ENCODE measurements at regions not wholly inside any gene's neighbourhood (a gene's known extent, or its start where the extent isn't known, plus 50 kb on each side); places are given as distances from the start of the nearest gene placed in this dataset.

DNA sequence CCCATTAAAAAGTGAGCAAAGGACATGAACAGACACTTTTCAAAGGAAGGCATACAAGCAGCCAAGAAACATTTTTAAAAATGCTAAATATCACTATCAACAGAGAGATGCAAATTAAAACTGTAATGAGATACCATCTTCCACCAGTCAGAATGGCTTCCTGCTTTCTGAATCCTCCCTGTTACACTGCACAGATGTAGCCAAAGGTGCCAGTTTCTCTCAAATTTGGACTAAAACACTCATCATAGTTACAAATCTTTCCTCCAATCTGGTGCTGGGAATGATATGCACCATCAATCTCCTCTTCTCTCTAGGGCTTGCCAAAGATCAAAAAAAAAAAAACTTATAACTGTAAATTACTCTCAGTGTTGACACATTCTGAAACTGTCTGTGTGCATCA is 311.8 kb upstream of the CLEC14A start:
- no peak for ATAC-seq
- no peak overlapping the region for H3K27ac ChIP-seq (ENCODE audit: extremely low read length, insufficient read depth, low read length)

More for the DNA sequence above, 311.8 kb upstream of the CLEC14A start:
- H3K9ac ChIP-seq (ENCODE audit: insufficient read depth, low read depth, low read length): no peak overlapping the region
- H4K20me1 ChIP-seq (ENCODE audit: insufficient read depth, low read length): no peaks in the 10 kb centered on the region
- H3K36me3 ChIP-seq (replicated peaks in 1 of 2; ENCODE audit: control insufficient read depth in 1 of 2, insufficient read depth in 2 of 2, low read length in 2 of 2): no peaks in the 10 kb centered on the region
- no peak for TF ChIP-seq SIN3A (IDR thresholded peaks at IDR 0.05; ENCODE audit: borderline replicate concordance, low read depth, low read length)
- no peak for TF ChIP-seq ZNF24 (IDR thresholded peaks at IDR 0.05)
- no peak for TF ChIP-seq XRCC5 (optimal IDR thresholded peaks at IDR 0.05; ENCODE audit: low read length)
- no peak for TF ChIP-seq ZNF709 (CRISPR knock-in tag; IDR thresholded peaks at IDR 0.05)
- no peak for TF ChIP-seq SAP130 (CRISPR knock-in tag; IDR thresholded peaks at IDR 0.05; ENCODE audit: low read depth)
- no peak for TF ChIP-seq ZNF33A (CRISPR knock-in tag; IDR thresholded peaks at IDR 0.05; ENCODE audit: borderline replicate concordance)
- TF ChIP-seq ZNF235 (CRISPR knock-in tag; IDR thresholded peaks at IDR 0.05; ENCODE audit: borderline replicate concordance): no peak
- no peak for TF ChIP-seq NR2F1 (CRISPR knock-in tag; IDR thresholded peaks at IDR 0.05)
- no peak for TF ChIP-seq YEATS2 (CRISPR knock-in tag; IDR thresholded peaks at IDR 0.05; ENCODE audit: borderline replicate concordance)
- no peak for TF ChIP-seq GATAD1 (CRISPR knock-in tag; IDR thresholded peaks at IDR 0.05)
- TF ChIP-seq SNAPC2 (CRISPR knock-in tag; IDR thresholded peaks at IDR 0.05): no peak
- TF ChIP-seq, protein P1, sequence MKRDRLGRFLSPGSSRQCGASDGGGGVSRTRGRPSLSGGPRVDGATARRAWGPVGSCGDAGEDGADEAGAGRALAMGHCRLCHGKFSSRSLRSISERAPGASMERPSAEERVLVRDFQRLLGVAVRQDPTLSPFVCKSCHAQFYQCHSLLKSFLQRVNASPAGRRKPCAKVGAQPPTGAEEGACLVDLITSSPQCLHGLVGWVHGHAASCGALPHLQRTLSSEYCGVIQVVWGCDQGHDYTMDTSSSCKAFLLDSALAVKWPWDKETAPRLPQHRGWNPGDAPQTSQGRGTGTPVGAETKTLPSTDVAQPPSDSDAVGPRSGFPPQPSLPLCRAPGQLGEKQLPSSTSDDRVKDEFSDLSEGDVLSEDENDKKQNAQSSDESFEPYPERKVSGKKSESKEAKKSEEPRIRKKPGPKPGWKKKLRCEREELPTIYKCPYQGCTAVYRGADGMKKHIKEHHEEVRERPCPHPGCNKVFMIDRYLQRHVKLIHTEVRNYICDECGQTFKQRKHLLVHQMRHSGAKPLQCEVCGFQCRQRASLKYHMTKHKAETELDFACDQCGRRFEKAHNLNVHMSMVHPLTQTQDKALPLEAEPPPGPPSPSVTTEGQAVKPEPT (CRISPR knock-in tag; IDR thresholded peaks at IDR 0.05; ENCODE audit: low read depth): no peak
- TF ChIP-seq, protein P2, sequence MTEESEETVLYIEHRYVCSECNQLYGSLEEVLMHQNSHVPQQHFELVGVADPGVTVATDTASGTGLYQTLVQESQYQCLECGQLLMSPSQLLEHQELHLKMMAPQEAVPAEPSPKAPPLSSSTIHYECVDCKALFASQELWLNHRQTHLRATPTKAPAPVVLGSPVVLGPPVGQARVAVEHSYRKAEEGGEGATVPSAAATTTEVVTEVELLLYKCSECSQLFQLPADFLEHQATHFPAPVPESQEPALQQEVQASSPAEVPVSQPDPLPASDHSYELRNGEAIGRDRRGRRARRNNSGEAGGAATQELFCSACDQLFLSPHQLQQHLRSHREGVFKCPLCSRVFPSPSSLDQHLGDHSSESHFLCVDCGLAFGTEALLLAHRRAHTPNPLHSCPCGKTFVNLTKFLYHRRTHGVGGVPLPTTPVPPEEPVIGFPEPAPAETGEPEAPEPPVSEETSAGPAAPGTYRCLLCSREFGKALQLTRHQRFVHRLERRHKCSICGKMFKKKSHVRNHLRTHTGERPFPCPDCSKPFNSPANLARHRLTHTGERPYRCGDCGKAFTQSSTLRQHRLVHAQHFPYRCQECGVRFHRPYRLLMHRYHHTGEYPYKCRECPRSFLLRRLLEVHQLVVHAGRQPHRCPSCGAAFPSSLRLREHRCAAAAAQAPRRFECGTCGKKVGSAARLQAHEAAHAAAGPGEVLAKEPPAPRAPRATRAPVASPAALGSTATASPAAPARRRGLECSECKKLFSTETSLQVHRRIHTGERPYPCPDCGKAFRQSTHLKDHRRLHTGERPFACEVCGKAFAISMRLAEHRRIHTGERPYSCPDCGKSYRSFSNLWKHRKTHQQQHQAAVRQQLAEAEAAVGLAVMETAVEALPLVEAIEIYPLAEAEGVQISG (CRISPR knock-in tag; IDR thresholded peaks at IDR 0.05): no peak
- no peak for DNase-seq (ENCODE audit: low spot score)
- H3K4me3 ChIP-seq (replicated peaks in 1 of 3; ENCODE audit: insufficient read depth in 1 of 3, low read depth in 2 of 3, low read length in 3 of 3): no peak overlapping the region
- H2AFZ ChIP-seq (ENCODE audit: low read length): no peak overlapping the region
- intact Hi-C loops (cut with micrococcal nuclease; ENCODE audit: unreplicated experiment): no loop called here
- H3K4me1 ChIP-seq (ENCODE audit: insufficient read depth, low read length): no peaks in the 10 kb centered on the region
- peaks cover 22% of the 10 kb centered on the region for H3K9me3 ChIP-seq (ENCODE audit: low read length)
- ChIA-PET POLR2A (no interaction called here), CTCF (ENCODE audit: low intra/inter-chr PET ratio, low total read pairs) (no interaction called here)
- H3K27me3 ChIP-seq (ENCODE audit: control insufficient read depth in 1 of 2, insufficient read depth in 2 of 2, low read length in 2 of 2): no peaks in the 10 kb centered on the region
- H3K79me2 ChIP-seq (ENCODE audit: insufficient read depth, low read length): no peaks in the 10 kb centered on the region
- no peak for FAIRE-seq
- no peak overlapping the region for H3K4me2 ChIP-seq (ENCODE audit: low read depth, low read length)
- in situ Hi-C loops (cut with HindIII; ENCODE audit: extremely low pct_ligation_motif_present, low pct_unique_long_range_greater_than_20kb): no loop called here
- BruUV-seq (replicated peaks): no TSS peak

Data from HepG2 (cell line).